ENCODE measurements at regions not wholly inside any gene's neighbourhood (a gene's known extent, or its start where the extent isn't known, plus 50 kb on each side); places are given as distances from the start of the nearest gene placed in this dataset.

GRCh38 chr1:2919841-2920240, 101.4 kb upstream of the ACTRT2 start:
- no peak for TF ChIP-seq CTCF (IDR thresholded peaks at IDR 0.05; ENCODE audit: insufficient read depth, low read length, poor library complexity, severe bottlenecking)
- no peak for TF ChIP-seq EZH2phosphoT487 (conservative IDR thresholded peaks at IDR 0.05; ENCODE audit: low read length)

All from SU-DHL-6 (cell line).